MV-4-11 (cell line): ENCODE measurements at regions not wholly inside any gene's neighbourhood (a gene's known extent, or its start where the extent isn't known, plus 50 kb on each side); places are given as distances from the start of the nearest gene placed in this dataset.
"Not testable (repeated sequence)": the region's sequence is repeated elsewhere in the genome, so short reads cannot be mapped to it uniquely, and the experiment has no call there.

ENCODE experiments used
- DNase-seq: peaks from one replicate; lab custom pipeline; 2025; lab: John Stamatoyannopoulos, UW

GRCh38 chr2:40043641-40044040 is 264.6 kb upstream of the THUMPD2 start:
- DNase-seq, result no peak

- no peak for DNase-seq
These were observed 264.1 kb upstream of the THUMPD2 start for GRCh38 chr2:40043191-40043590.

GRCh38 chr2:40041422-40042382 is 262.6 kb upstream of the THUMPD2 start:
- peak; percentile 94 for DNase-seq

- peak; percentile 78 for DNase-seq
These were observed 260.5 kb upstream of the THUMPD2 start for GRCh38 chr2:40039549-40039948.

- DNase-seq, result peak; percentile 32
These were observed 259.6 kb upstream of the THUMPD2 start for GRCh38 chr2:40038646-40039045.

GRCh38 chr2:40037303-40037702 is 258.2 kb upstream of the THUMPD2 start:
- DNase-seq, result peak; percentile 93

GRCh38 chr2:40036241-40036640 is 257.2 kb upstream of the THUMPD2 start:
- peak; percentile 70 for DNase-seq

GRCh38 chr2:40034801-40035200 is 255.7 kb upstream of the THUMPD2 start:
- no peak for DNase-seq

GRCh38 chr2:40034198-40034597 is 255.1 kb upstream of the THUMPD2 start:
- DNase-seq, result peak; percentile 19

GRCh38 chr2:40033781-40034180 is 254.7 kb upstream of the THUMPD2 start:
- peak; percentile 23 for DNase-seq

- no peak for DNase-seq
These were observed 253.7 kb upstream of the THUMPD2 start for GRCh38 chr2:40032650-40033319.

- DNase-seq, result no peak
These were observed 251.5 kb upstream of the THUMPD2 start for GRCh38 chr2:40030456-40030975.

- peak; percentile 96 for DNase-seq
These were observed 249.9 kb upstream of the THUMPD2 start for GRCh38 chr2:40028792-40029488.

- DNase-seq, result peak; percentile 21
These were observed 248.9 kb upstream of the THUMPD2 start for GRCh38 chr2:40027968-40028367.

GRCh38 chr2:40025276-40025675 is 246.2 kb upstream of the THUMPD2 start:
- not testable (repeated sequence) for DNase-seq

GRCh38 chr2:40020997-40021396 is 241.9 kb upstream of the THUMPD2 start:
- DNase-seq, result no peak

GRCh38 chr2:40016151-40016885 is 237.3 kb upstream of the THUMPD2 start:
- no peak for DNase-seq

GRCh38 chr2:40013962-40014361 is 234.9 kb upstream of the THUMPD2 start:
- DNase-seq, result not testable (repeated sequence)

- no peak for DNase-seq
These were observed 225.3 kb upstream of the THUMPD2 start for GRCh38 chr2:40004336-40004735.

- DNase-seq, result no peak
These were observed 223.3 kb upstream of the THUMPD2 start for GRCh38 chr2:40002339-40002738.

GRCh38 chr2:39999864-40000263 is 220.8 kb upstream of the THUMPD2 start:
- no peak for DNase-seq

GRCh38 chr2:39998617-39999016 is 219.6 kb upstream of the THUMPD2 start:
- DNase-seq, result no peak
